ENCODE measurements at regions not wholly inside any gene's neighbourhood (a gene's known extent, or its start where the extent isn't known, plus 50 kb on each side); places are given as distances from the start of the nearest gene placed in this dataset.

DNA sequence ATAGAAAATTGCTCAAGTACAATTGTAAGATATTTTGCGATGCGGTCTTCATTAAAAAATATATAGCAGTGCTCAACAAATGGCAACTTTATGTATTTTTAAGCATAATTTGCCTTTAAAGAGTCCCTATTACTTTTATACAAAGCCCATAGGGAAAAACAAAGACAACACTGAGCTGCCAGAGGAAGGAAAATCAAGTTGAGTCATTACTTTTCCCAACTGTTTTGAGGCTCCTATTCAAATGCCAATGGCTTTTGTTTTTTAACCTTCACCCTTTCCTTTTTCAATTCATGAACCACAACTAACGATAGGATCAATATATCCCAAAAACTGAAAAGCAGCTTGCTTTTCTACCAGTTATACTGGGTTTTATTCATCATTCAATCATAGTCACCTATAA is 157.6 kb upstream of the PLEKHA5 start:
- no peak overlapping the region for H3K27ac ChIP-seq (ENCODE audit: low read length)
- H3K4me3 Mint-ChIP-seq = no peak overlapping the region
- no peak for DNase-seq
- no peak overlapping the region for H3K4me3 ChIP-seq (ENCODE audit: low read length)
- H3K27me3 ChIP-seq (ENCODE audit: control insufficient read depth, insufficient read depth, low read length) = no peaks in the 10 kb centered on the region
- H3K27ac Mint-ChIP-seq = no peak overlapping the region
- H3K27me3 Mint-ChIP-seq (ENCODE audit: low read depth in 2 of 2) = no peaks in the 10 kb centered on the region
- peaks cover 0 to 3% of the 10 kb centered on the region in 2 donors for H3K9me3 Mint-ChIP-seq
- no peaks in the 10 kb centered on the region for H3K4me1 Mint-ChIP-seq
- no peaks in the 10 kb centered on the region for H3K9me3 ChIP-seq (ENCODE audit: control insufficient read depth, insufficient read depth, low read length)
- ATAC-seq = no peak
- no peaks in the 10 kb centered on the region for H3K4me1 ChIP-seq (ENCODE audit: control insufficient read depth, insufficient read depth, low read length)
- no peak for TF ChIP-seq CTCF (IDR thresholded peaks at IDR 0.05)
- 100% methylated on average over 1 of the region's 3 CpGs for WGBS (ENCODE audit: insufficient coverage)
- H3K36me3 ChIP-seq (ENCODE audit: control insufficient read depth, insufficient read depth, low read length) = no peaks in the 10 kb centered on the region
- no peaks in the 10 kb centered on the region for H3K36me3 Mint-ChIP-seq
- intact Hi-C loops (cut with micrococcal nuclease) = no loop called here

DNA sequence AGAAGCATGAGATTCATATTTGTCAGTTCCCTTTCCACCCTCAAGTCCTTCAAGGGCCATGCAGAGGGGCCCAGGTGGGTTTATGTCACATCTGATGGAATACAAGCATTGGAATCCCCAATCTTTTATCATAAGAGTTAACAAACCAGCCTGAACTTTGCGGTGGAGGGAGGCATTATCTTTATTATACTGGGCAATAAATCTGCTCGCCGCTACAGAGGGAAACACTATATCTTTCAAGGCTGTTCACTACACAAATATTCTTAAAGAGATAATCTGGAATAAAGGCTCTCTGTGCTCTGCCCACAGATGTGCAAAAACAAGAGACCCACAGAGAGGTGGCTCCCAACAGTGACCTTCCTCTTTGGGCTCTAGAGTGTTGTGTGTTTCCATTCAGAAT is 153.6 kb upstream of the PLEKHA5 start:
- H3K9me3 ChIP-seq (ENCODE audit: control insufficient read depth, insufficient read depth, low read length) = no peaks in the 10 kb centered on the region
- Mint-ChIP-seq H3K4me3 (no peak overlapping the region), H3K9me3 (peaks cover 2 to 4% of the 10 kb centered on the region in 2 donors), H3K27ac (no peak overlapping the region), H3K27me3 (ENCODE audit: low read depth in 2 of 2) (no peaks in the 10 kb centered on the region), H3K4me1 (no peaks in the 10 kb centered on the region), H3K36me3 (no peaks in the 10 kb centered on the region)
- no peaks in the 10 kb centered on the region for H3K27me3 ChIP-seq (ENCODE audit: control insufficient read depth, insufficient read depth, low read length)
- 100% methylated on average over 2 of the region's 3 CpGs for WGBS (ENCODE audit: insufficient coverage)
- no peaks in the 10 kb centered on the region for H3K36me3 ChIP-seq (ENCODE audit: control insufficient read depth, insufficient read depth, low read length)
- intact Hi-C loops (cut with micrococcal nuclease) = no loop called here
- TF ChIP-seq CTCF (IDR thresholded peaks at IDR 0.05) = no peak
- no peak overlapping the region for H3K27ac ChIP-seq (ENCODE audit: low read length)
- no peak overlapping the region for H3K4me3 ChIP-seq (ENCODE audit: low read length)
- ATAC-seq (no peak), DNase-seq (no peak)
- no peaks in the 10 kb centered on the region for H3K4me1 ChIP-seq (ENCODE audit: control insufficient read depth, insufficient read depth, low read length)

- H3K4me1 Mint-ChIP-seq = no peaks in the 10 kb centered on the region
- H3K4me1 ChIP-seq (ENCODE audit: control insufficient read depth, insufficient read depth, low read length) = no peaks in the 10 kb centered on the region
- ATAC-seq (no peak), DNase-seq (no peak)
- peaks cover 2 to 4% of the 10 kb centered on the region in 2 donors for H3K9me3 Mint-ChIP-seq
- no peaks in the 10 kb centered on the region for H3K27me3 Mint-ChIP-seq (ENCODE audit: low read depth in 2 of 2)
- no peaks in the 10 kb centered on the region for H3K36me3 Mint-ChIP-seq
- H3K27me3 ChIP-seq (ENCODE audit: control insufficient read depth, insufficient read depth, low read length) = no peaks in the 10 kb centered on the region
- no peak overlapping the region for H3K27ac ChIP-seq (ENCODE audit: low read length)
- 86% methylated on average over 5 of the region's 5 CpGs for WGBS (ENCODE audit: insufficient coverage)
- TF ChIP-seq CTCF (IDR thresholded peaks at IDR 0.05) = no peak
- no peak overlapping the region for H3K4me3 Mint-ChIP-seq
- intact Hi-C loops (cut with micrococcal nuclease) = no loop called here
- H3K9me3 ChIP-seq (ENCODE audit: control insufficient read depth, insufficient read depth, low read length) = no peaks in the 10 kb centered on the region
- H3K36me3 ChIP-seq (ENCODE audit: control insufficient read depth, insufficient read depth, low read length) = no peaks in the 10 kb centered on the region
- no peak overlapping the region for H3K27ac Mint-ChIP-seq
- no peak overlapping the region for H3K4me3 ChIP-seq (ENCODE audit: low read length)
Measured at GRCh38 chr12:18979401-18980126, 150.0 kb upstream of the PLEKHA5 start.

GRCh38 chr12:18981732-18982131 is 147.8 kb upstream of the PLEKHA5 start:
- H3K4me3 Mint-ChIP-seq = no peak overlapping the region
- no peaks in the 10 kb centered on the region for H3K9me3 ChIP-seq (ENCODE audit: control insufficient read depth, insufficient read depth, low read length)
- no peaks in the 10 kb centered on the region for H3K36me3 Mint-ChIP-seq
- H3K27ac Mint-ChIP-seq = no peak overlapping the region
- intact Hi-C loops (cut with micrococcal nuclease) = no loop called here
- H3K9me3 Mint-ChIP-seq = peaks cover 2 to 3% of the 10 kb centered on the region in 2 donors
- H3K27ac ChIP-seq (ENCODE audit: low read length) = no peak overlapping the region
- no peak for TF ChIP-seq CTCF (IDR thresholded peaks at IDR 0.05)
- no peaks in the 10 kb centered on the region for H3K27me3 Mint-ChIP-seq (ENCODE audit: low read depth in 2 of 2)
- H3K36me3 ChIP-seq (ENCODE audit: control insufficient read depth, insufficient read depth, low read length) = no peaks in the 10 kb centered on the region
- ATAC-seq = no peak
- no peaks in the 10 kb centered on the region for H3K27me3 ChIP-seq (ENCODE audit: control insufficient read depth, insufficient read depth, low read length)
- H3K4me3 ChIP-seq (ENCODE audit: low read length) = no peak overlapping the region
- no peaks in the 10 kb centered on the region for H3K4me1 ChIP-seq (ENCODE audit: control insufficient read depth, insufficient read depth, low read length)
- no peaks in the 10 kb centered on the region for H3K4me1 Mint-ChIP-seq
- no peak for DNase-seq

All from natural killer cell (primary cell).